HEK293 (cell line): ENCODE measurements at regions not wholly inside any gene's neighbourhood (a gene's known extent, or its start where the extent isn't known, plus 50 kb on each side); places are given as distances from the start of the nearest gene placed in this dataset.
A peak's percentile ranks its signal among the peaks of the same experiment; 100 is the strongest.

Experiments
- CTCF ChIA-PET: fragments of 350-600 bp; formaldehyde crosslinking; extraction: SDS; loops from one replicate; lab custom pipeline; 2021; ENCODE audit warnings: antibody characterized with exemption; lab: Yijun Ruan, JAX
- POLR2A ChIA-PET: fragments of 300-600 bp; formaldehyde crosslinking; extraction: SDS; loops from one replicate; lab custom pipeline; 2020; ENCODE audit warnings: antibody characterized with exemption, inconsistent platforms; lab: Yijun Ruan, JAX
- H3K27ac ChIP-seq: fragments of 200-500 bp; sonication (Bioruptor generic); 2 replicates; pipeline ENCODE4 v1.5.1; 2014; ENCODE audit warnings: low read depth, low read length, control low read depth, inconsistent platforms; ENCODE audit errors: extremely low read depth
- H3K36me3 ChIP-seq, 2 experiments: fragments of 200-500 bp in 1 of 2; sonication (Bioruptor generic) in 1 of 2; 1 replicate in 1 of 2; 2 replicates in 1 of 2; pipeline ENCODE4 v1.5.1; 2014 to 2017; ENCODE audit warnings: inconsistent platforms in 2 of 2, low read length in 2 of 2; ENCODE audit not compliant: control insufficient read depth in 2 of 2, insufficient read depth in 1 of 2
- H3K4me1 ChIP-seq: fragments of 200-500 bp; sonication (Bioruptor generic); 2 replicates; pipeline ENCODE4 v1.5.1; 2014; ENCODE audit warnings: mild to moderate bottlenecking, low read length, inconsistent platforms; ENCODE audit not compliant: control insufficient read depth, insufficient read depth
- H3K4me3 ChIP-seq: 2 replicates; pipeline ENCODE4 v1.5.1; 2011; ENCODE audit warnings: low read depth, mild to moderate bottlenecking, control low read depth, low read length, moderate library complexity
- H3K9me3 ChIP-seq: fragments of 200-500 bp; sonication (Bioruptor generic); 2 replicates; pipeline ENCODE4 v1.5.1; 2014; ENCODE audit warnings: low read depth, low read length, inconsistent platforms; ENCODE audit not compliant: control insufficient read depth, insufficient read depth
- HOXA7 ChIP-seq: sonication (generic); formaldehyde crosslinking; IDR thresholded peaks from 2 replicates; pipeline ENCODE4 v1.8.1; 2022; ENCODE audit warnings: missing genetic modification reagents, borderline replicate concordance
- KLF1 ChIP-seq: fragments of 450-650 bp; formaldehyde crosslinking; IDR thresholded peaks from 2 replicates; pipeline ENCODE4 v1.5.1; 2016; ENCODE audit warnings: missing biosample characterization, missing genetic modification characterization
- MYNN ChIP-seq: fragments of 450-650 bp; formaldehyde crosslinking; IDR thresholded peaks from 2 replicates; pipeline ENCODE4 v1.5.1; 2016; ENCODE audit warnings: missing biosample characterization, missing genetic modification characterization, borderline replicate concordance
- RBAK ChIP-seq: fragments of 450-650 bp; formaldehyde crosslinking; IDR thresholded peaks from 2 replicates; pipeline ENCODE4 v1.5.1; 2016; ENCODE audit warnings: missing biosample characterization, missing genetic modification characterization
- ZBTB17 ChIP-seq: fragments of 450-650 bp; formaldehyde crosslinking; IDR thresholded peaks from 2 replicates; pipeline ENCODE4 v1.5.1; 2016; ENCODE audit warnings: missing biosample characterization, missing genetic modification characterization
- ZBTB8A ChIP-seq: fragments of 450-650 bp; formaldehyde crosslinking; IDR thresholded peaks from 2 replicates; pipeline ENCODE4 v1.5.1; 2016; ENCODE audit warnings: missing biosample characterization, missing genetic modification characterization
- ZFP3 ChIP-seq: fragments of 450-650 bp; formaldehyde crosslinking; IDR thresholded peaks from 2 replicates; pipeline ENCODE4 v1.5.1; 2016; ENCODE audit warnings: low read depth, missing biosample characterization, missing genetic modification characterization
- ZNF10 ChIP-seq: fragments of 450-650 bp; formaldehyde crosslinking; IDR thresholded peaks from 2 replicates; pipeline ENCODE4 v1.5.1; 2017; ENCODE audit warnings: missing biosample characterization, missing genetic modification characterization
- ZNF114 ChIP-seq: fragments of 450-650 bp; formaldehyde crosslinking; IDR thresholded peaks from 2 replicates; pipeline ENCODE4 v1.5.0; 2017; ENCODE audit warnings: missing biosample characterization, missing genetic modification characterization
- ZNF23 ChIP-seq: fragments of 450-650 bp; formaldehyde crosslinking; IDR thresholded peaks from 2 replicates; pipeline ENCODE4 v1.5.1; 2016; ENCODE audit warnings: missing biosample characterization, missing genetic modification characterization, borderline replicate concordance
- ZNF302 ChIP-seq: fragments of 450-650 bp; formaldehyde crosslinking; IDR thresholded peaks from 2 replicates; pipeline ENCODE4 v1.5.1; 2016; ENCODE audit warnings: missing biosample characterization, missing genetic modification characterization, low read depth
- ZNF366 ChIP-seq: fragments of 450-650 bp; formaldehyde crosslinking; conservative IDR thresholded peaks from 2 replicates; pipeline ENCODE4 v1.5.1; 2016; ENCODE audit warnings: missing biosample characterization, missing genetic modification characterization
- ZNF394 ChIP-seq: fragments of 450-650 bp; formaldehyde crosslinking; IDR thresholded peaks from 2 replicates; pipeline ENCODE4 v1.5.1; 2016; ENCODE audit warnings: missing biosample characterization, missing genetic modification characterization, mild to moderate bottlenecking, moderate library complexity, borderline replicate concordance
- ZNF433 ChIP-seq: fragments of 450-650 bp; formaldehyde crosslinking; IDR thresholded peaks from 2 replicates; pipeline ENCODE4 v1.5.1; 2016; ENCODE audit warnings: missing biosample characterization, missing genetic modification characterization, low read depth
- ZNF48 ChIP-seq: fragments of 450-650 bp; formaldehyde crosslinking; IDR thresholded peaks from 2 replicates; pipeline ENCODE4 v1.5.1; 2016; ENCODE audit warnings: missing biosample characterization, missing genetic modification characterization
- ZNF549 ChIP-seq: fragments of 450-650 bp; IDR thresholded peaks from 2 replicates; pipeline ENCODE4 v1.5.1; 2018; ENCODE audit warnings: missing biosample characterization, missing genetic modification characterization, mild to moderate bottlenecking, inconsistent platforms, moderate library complexity
- ZNF600 ChIP-seq: fragments of 450-650 bp; formaldehyde crosslinking; IDR thresholded peaks from 2 replicates; pipeline ENCODE4 v1.5.1; 2016; ENCODE audit warnings: missing biosample characterization, missing genetic modification characterization
- ZNF654 ChIP-seq: fragments of 450-650 bp; formaldehyde crosslinking; IDR thresholded peaks from 2 replicates; pipeline ENCODE4 v1.5.1; 2016; ENCODE audit warnings: low read depth, missing biosample characterization, missing genetic modification characterization
- ZNF776 ChIP-seq: fragments of 450-650 bp; formaldehyde crosslinking; IDR thresholded peaks from 2 replicates; pipeline ENCODE4 v1.5.0; 2017; ENCODE audit warnings: missing biosample characterization, missing genetic modification characterization, borderline replicate concordance
- ZXDB ChIP-seq: fragments of 450-650 bp; formaldehyde crosslinking; IDR thresholded peaks from 2 replicates; pipeline ENCODE4 v1.5.1; 2016; ENCODE audit warnings: missing biosample characterization, missing genetic modification characterization
- TF ChIP-seq, protein P1 (sequence below): fragments of 450-650 bp; formaldehyde crosslinking; IDR thresholded peaks from 2 replicates; pipeline ENCODE4 v1.5.1; 2016; ENCODE audit warnings: missing biosample characterization, missing genetic modification characterization, borderline replicate concordance

DNA sequence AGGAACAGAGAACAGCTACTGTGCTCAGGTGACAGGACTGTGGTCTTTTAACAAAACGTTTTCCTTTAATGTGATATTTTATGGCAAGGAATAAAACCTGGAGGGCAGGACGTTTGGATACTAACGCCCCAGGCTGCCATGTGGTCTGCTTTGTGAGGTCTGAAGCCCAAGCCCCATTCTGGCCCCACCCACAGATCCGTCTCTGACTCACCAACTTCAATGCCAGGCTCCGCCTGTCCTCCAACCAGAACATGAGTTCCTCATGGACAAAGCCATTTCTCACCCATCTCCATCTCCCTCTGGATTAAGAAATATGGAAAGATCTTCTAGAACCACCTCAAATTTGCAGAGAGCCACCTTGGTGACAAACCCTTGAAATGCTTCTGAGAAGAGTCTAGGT lies 148.8 kb downstream of the CRYBB2 start:
- POLR2A ChIA-PET = no interaction called here
- TF ChIP-seq ZNF366 (no peak), ZNF302 (tag by site-specific recombination) (no peak), ZNF114 (tag by site-specific recombination) (no peak), ZNF549 (tag by site-specific recombination) (no peak), ZNF48 (tag by site-specific recombination) (no peak), RBAK (tag by site-specific recombination) (no peak), ZNF394 (no peak), HOXA7 (CRISPR knock-in tag) (no peak), ZNF10 (tag by site-specific recombination) (no peak)
- TF ChIP-seq, protein P1, sequence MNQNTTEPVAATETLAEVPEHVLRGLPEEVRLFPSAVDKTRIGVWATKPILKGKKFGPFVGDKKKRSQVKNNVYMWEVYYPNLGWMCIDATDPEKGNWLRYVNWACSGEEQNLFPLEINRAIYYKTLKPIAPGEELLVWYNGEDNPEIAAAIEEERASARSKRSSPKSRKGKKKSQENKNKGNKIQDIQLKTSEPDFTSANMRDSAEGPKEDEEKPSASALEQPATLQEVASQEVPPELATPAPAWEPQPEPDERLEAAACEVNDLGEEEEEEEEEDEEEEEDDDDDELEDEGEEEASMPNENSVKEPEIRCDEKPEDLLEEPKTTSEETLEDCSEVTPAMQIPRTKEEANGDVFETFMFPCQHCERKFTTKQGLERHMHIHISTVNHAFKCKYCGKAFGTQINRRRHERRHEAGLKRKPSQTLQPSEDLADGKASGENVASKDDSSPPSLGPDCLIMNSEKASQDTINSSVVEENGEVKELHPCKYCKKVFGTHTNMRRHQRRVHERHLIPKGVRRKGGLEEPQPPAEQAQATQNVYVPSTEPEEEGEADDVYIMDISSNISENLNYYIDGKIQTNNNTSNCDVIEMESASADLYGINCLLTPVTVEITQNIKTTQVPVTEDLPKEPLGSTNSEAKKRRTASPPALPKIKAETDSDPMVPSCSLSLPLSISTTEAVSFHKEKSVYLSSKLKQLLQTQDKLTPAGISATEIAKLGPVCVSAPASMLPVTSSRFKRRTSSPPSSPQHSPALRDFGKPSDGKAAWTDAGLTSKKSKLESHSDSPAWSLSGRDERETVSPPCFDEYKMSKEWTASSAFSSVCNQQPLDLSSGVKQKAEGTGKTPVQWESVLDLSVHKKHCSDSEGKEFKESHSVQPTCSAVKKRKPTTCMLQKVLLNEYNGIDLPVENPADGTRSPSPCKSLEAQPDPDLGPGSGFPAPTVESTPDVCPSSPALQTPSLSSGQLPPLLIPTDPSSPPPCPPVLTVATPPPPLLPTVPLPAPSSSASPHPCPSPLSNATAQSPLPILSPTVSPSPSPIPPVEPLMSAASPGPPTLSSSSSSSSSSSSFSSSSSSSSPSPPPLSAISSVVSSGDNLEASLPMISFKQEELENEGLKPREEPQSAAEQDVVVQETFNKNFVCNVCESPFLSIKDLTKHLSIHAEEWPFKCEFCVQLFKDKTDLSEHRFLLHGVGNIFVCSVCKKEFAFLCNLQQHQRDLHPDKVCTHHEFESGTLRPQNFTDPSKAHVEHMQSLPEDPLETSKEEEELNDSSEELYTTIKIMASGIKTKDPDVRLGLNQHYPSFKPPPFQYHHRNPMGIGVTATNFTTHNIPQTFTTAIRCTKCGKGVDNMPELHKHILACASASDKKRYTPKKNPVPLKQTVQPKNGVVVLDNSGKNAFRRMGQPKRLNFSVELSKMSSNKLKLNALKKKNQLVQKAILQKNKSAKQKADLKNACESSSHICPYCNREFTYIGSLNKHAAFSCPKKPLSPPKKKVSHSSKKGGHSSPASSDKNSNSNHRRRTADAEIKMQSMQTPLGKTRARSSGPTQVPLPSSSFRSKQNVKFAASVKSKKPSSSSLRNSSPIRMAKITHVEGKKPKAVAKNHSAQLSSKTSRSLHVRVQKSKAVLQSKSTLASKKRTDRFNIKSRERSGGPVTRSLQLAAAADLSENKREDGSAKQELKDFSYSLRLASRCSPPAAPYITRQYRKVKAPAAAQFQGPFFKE (tag by site-specific recombination) = no peak
- Histone ChIP-seq H3K4me1 (peaks cover 6% of the 10 kb centered on the region; the same call in 1 of the 2 replicates), H3K27ac (no peak overlapping the region), H3K36me3 (peaks cover 5 to 55% of the 10 kb centered on the region in 2 experiments; a peak in 2 of 3 replicates), H3K9me3 (no peaks in the 10 kb centered on the region), H3K4me3 (no peak overlapping the region)
- CTCF ChIA-PET = interaction anchor here (0.9 kb wide), 1 partner anchor 35 kb away, joined by 3 read pairs; no protein-coding TSS in a partner anchor

DNA sequence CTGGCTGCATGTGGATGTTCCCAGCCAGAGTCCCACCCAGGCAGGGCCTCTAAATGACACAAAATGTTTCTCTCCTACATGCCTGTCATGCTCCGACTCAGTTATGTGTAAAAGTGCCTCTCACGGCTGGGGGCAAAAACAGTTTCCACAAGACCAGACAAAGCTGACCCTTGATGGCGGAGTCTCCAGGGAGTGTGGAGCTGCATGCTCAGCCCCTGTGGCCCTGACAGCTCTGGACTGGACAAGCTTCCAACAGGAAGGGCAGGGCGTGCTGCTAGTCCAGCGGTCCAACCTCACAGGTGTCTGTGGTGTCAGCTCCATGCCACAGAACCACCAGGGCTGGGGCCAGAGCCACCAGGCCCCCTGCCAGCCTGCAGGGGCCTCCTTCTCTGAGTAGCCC lies 149.6 kb downstream of the CRYBB2 start:
- Histone ChIP-seq H3K4me3 (no peak overlapping the region), H3K9me3 (no peaks in the 10 kb centered on the region), H3K27ac (no peak overlapping the region), H3K4me1 (peaks cover 6% of the 10 kb centered on the region; the same call in 1 of the 2 replicates), H3K36me3 (peaks cover 5 to 58% of the 10 kb centered on the region in 2 experiments; a peak in 2 of 3 replicates)
- ChIA-PET POLR2A (no interaction called here), CTCF (no interaction called here)
- TF ChIP-seq ZNF654 (tag by site-specific recombination) (no peak), ZNF433 (no peak), MYNN (tag by site-specific recombination) (no peak), ZNF600 (tag by site-specific recombination) (0 out of 2 replicates have a peak, but pooled peaks have one; percentile 34)

DNA sequence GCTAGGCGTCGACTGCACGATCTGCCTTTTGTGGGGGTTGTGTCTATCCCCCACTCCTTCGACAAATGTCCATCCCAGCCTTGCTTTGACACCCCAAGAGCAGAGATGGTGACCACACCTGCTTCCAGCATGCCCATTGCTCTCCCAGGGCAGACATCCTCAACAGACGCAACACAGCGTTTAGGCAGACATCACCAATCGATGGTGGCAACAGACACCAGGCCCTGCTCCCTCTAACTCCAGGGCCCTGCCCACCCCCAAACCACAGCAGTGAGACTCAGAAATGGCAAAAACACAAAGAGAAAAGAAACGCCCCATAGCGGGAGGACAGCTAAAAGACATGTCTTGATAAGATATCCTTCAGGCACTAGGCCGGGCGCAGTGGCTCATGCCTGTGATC lies 150.9 kb downstream of the CRYBB2 start:
- ChIA-PET POLR2A (no interaction called here), CTCF (no interaction called here)
- H3K9me3 ChIP-seq = no peaks in the 10 kb centered on the region
- no peak overlapping the region for H3K4me3 ChIP-seq
- no peak overlapping the region for H3K27ac ChIP-seq
- peaks cover 6% of the 10 kb centered on the region; the same call in 1 of the 2 replicates for H3K4me1 ChIP-seq
- TF ChIP-seq ZFP3 (no peak), KLF1 (tag by site-specific recombination) (no peak), ZNF776 (tag by site-specific recombination) (no peak), ZXDB (tag by site-specific recombination) (no peak), ZNF23 (tag by site-specific recombination) (0 out of 2 replicates have a peak, but pooled peaks have one; percentile 16), ZBTB17 (peak; percentile 72), ZBTB8A (no peak)
- TF ChIP-seq, all 188 proteins: peak for 2
- H3K36me3 ChIP-seq = peaks cover 5 to 59% of the 10 kb centered on the region in 2 experiments; a peak in 2 of 3 replicates
